ENCODE measurements at regions not wholly inside any gene's neighbourhood (a gene's known extent, or its start where the extent isn't known, plus 50 kb on each side); places are given as distances from the start of the nearest gene placed in this dataset.

DNA sequence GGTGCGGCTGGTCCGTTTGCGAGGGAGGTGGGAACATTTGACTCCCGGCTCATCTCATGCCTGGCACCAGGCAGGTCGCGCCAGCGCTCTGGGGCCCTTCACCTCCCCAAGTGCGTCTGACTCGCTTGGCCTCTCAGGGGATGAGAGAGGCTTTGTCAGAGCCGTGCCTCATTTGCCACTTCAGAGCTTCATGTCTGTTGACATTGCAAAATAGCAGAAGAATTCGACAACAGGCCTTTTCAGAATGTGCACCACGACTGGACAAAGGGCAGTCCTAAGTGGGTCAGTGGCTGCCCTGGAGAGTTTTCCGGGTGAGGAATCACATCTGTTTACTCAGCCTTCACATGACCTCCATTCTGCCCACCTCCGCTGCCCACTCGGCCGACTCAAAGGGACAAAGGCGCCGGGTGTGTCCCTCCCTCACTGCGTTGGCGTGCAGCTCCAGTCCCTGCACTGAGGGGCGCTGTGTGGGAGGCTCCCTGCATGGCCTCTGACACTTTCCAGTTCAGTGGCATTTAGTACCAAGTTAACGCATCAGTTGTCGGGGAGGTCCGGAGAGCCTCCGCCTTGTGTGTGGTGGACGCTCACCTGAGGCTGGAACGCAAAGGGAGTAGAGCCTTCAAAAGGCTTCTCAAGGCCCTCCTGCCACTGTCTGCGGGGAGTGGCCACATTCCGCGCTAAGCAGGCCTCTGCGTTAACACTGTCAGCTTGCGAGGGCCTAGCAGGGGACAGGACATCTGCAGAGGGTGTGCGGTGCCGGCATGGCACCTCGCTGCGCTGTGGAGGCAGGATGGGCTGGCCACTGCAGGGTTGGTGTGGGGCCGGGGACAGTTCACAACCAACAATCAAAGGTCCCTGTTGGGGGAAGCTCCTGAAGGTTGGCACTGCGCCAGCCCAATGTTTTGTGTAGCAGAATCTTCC, 171.5 kb downstream of the NXNL2 start (continued):
- peak; percentile 69 for TF ChIP-seq ASH2L (IDR thresholded peaks at IDR 0.05; ENCODE audit: insufficient read length, low read depth, low read length)
- TF ChIP-seq RELA (CRISPR knock-in tag; IDR thresholded peaks at IDR 0.05): no peak
- TF ChIP-seq, protein P1, sequence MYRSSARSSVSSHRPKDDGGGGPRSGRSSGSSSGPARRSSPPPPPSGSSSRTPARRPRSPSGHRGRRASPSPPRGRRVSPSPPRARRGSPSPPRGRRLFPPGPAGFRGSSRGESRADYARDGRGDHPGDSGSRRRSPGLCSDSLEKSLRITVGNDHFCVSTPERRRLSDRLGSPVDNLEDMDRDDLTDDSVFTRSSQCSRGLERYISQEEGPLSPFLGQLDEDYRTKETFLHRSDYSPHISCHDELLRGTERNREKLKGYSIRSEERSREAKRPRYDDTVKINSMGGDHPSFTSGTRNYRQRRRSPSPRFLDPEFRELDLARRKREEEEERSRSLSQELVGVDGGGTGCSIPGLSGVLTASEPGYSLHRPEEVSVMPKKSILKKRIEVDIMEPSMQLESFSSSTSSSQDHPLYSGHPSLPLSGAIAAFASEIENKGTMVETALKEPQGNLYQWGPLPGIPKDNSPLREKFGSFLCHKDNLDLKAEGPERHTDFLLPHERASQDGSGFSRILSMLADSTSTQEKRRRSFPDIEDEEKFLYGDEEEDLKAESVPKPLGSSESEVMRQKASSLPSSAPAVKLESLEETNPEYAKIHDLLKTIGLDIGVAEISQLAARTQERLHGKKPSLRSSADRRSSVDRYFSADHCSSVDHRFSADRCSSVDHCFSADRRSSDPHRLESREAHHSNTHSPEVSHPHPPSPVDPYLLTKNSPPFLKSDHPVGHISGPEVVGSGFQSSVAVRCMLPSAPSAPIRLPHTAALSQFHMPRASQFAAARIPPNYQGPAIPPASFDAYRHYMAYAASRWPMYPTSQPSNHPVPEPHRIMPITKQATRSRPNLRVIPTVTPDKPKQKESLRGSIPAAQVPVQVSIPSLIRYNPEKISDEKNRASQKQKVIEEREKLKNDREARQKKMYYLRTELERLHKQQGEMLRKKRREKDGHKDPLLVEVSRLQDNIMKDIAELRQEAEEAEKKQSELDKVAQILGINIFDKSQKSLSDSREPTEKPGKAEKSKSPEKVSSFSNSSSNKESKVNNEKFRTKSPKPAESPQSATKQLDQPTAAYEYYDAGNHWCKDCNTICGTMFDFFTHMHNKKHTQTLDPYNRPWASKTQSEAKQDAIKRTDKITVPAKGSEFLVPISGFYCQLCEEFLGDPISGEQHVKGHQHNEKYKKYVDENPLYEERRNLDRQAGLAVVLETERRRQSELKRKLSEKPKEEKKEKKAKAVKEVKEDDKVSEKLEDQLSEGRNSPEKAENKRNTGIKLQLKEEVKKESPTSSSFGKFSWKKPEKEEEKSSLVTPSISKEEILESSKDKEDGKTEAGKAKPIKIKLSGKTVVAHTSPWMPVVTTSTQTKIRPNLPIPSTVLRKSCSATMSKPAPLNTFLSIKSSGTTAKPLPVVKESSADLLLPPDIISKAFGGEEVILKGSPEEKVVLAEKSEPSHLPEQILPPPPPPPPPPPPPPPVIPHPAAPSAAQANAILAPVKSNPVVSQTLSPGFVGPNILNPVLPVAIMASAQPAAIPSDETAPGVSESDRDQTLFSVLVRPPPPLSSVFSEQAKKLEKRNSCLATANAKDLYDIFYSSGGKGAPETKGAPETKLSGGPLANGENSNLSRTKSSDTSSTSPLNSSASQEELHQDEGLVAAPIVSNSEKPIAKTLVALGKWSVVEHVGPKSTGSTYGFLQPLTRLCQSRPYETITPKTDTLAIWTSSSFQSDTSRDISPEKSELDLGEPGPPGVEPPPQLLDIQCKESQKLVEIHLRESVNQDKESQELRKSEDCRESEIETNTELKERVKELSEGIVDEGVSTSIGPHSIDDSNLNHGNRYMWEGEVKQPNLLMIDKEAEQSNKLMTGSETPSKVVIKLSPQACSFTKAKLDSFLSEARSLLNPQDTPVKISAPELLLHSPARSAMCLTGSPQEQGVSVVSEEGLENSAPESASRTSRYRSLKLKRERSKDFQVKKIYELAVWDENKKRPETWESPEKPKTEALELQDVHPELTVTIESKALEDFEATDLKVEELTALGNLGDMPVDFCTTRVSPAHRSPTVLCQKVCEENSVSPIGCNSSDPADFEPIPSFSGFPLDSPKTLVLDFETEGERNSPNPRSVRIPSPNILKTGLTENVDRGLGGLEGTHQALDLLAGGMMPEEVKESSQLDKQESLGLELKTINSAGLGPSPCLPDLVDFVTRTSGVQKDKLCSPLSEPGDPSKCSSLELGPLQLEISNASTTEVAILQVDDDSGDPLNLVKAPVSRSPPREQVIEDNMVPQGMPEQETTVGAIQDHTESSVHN (CRISPR knock-in tag; IDR thresholded peaks at IDR 0.05): no peak
- peak; percentile 68; the same call in 1 of the 2 replicates for TF ChIP-seq ZKSCAN8 (CRISPR knock-in tag; IDR thresholded peaks at IDR 0.05; ENCODE audit: borderline replicate concordance)
- no peak for TF ChIP-seq MZF1 (CRISPR knock-in tag; IDR thresholded peaks at IDR 0.05; ENCODE audit: borderline replicate concordance)
- TF ChIP-seq SP2 (CRISPR knock-in tag; IDR thresholded peaks at IDR 0.05): no peak
- TF ChIP-seq ZNF557 (CRISPR knock-in tag; IDR thresholded peaks at IDR 0.05): no peak
- no peak for TF ChIP-seq SAFB2 (CRISPR knock-in tag; IDR thresholded peaks at IDR 0.05; ENCODE audit: borderline replicate concordance, low read depth)
- TF ChIP-seq, protein P2, sequence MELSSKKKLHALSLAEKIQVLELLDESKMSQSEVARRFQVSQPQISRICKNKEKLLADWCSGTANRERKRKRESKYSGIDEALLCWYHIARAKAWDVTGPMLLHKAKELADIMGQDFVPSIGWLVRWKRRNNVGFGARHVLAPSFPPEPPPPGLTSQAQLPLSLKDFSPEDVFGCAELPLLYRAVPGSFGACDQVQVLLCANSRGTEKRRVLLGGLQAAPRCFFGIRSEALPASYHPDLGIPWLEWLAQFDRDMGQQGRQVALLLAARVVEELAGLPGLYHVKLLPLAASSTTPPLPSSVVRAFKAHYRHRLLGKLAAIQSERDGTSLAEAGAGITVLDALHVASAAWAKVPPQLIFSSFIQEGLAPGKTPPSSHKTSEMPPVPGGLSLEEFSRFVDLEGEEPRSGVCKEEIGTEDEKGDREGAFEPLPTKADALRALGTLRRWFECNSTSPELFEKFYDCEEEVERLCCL (CRISPR knock-in tag; IDR thresholded peaks at IDR 0.05; ENCODE audit: borderline replicate concordance): no peak
- TF ChIP-seq HCFC1 (IDR thresholded peaks at IDR 0.05; ENCODE audit: low read depth, low read length): no peak
- TF ChIP-seq, protein P3, sequence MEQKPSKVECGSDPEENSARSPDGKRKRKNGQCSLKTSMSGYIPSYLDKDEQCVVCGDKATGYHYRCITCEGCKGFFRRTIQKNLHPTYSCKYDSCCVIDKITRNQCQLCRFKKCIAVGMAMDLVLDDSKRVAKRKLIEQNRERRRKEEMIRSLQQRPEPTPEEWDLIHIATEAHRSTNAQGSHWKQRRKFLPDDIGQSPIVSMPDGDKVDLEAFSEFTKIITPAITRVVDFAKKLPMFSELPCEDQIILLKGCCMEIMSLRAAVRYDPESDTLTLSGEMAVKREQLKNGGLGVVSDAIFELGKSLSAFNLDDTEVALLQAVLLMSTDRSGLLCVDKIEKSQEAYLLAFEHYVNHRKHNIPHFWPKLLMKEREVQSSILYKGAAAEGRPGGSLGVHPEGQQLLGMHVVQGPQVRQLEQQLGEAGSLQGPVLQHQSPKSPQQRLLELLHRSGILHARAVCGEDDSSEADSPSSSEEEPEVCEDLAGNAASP (CRISPR knock-in tag; IDR thresholded peaks at IDR 0.05; ENCODE audit: borderline replicate concordance): peak; percentile 84
- peak; percentile 35; the same call in 1 of the 2 replicates for TF ChIP-seq ZBTB38 (CRISPR knock-in tag; IDR thresholded peaks at IDR 0.05)
- no peak for TF ChIP-seq FOXK2 (IDR thresholded peaks at IDR 0.05)
- TF ChIP-seq REPIN1 (CRISPR knock-in tag; IDR thresholded peaks at IDR 0.05; ENCODE audit: borderline replicate concordance, low read depth): no peak; the same call in 1 of the 2 replicates
- peak; percentile 17; the same call in 1 of the 2 replicates for TF ChIP-seq ZNF788 (CRISPR knock-in tag; IDR thresholded peaks at IDR 0.05; ENCODE audit: borderline replicate concordance)
- TF ChIP-seq ZNF619 (CRISPR knock-in tag; IDR thresholded peaks at IDR 0.05): no peak
- no peak for TF ChIP-seq HDAC6 (IDR thresholded peaks at IDR 0.05; ENCODE audit: low read depth, low read length)
- TF ChIP-seq, protein P4, sequence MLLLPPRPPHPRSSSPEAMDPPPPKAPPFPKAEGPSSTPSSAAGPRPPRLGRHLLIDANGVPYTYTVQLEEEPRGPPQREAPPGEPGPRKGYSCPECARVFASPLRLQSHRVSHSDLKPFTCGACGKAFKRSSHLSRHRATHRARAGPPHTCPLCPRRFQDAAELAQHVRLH (CRISPR knock-in tag; IDR thresholded peaks at IDR 0.05; ENCODE audit: borderline replicate concordance, low read depth): peak; percentile 30; the same call in 1 of the 2 replicates
